ENCODE measurements at regions not wholly inside any gene's neighbourhood (a gene's known extent, or its start where the extent isn't known, plus 50 kb on each side); places are given as distances from the start of the nearest gene placed in this dataset.

- ATAC-seq (no peak), DNase-seq (no peak)
- TF ChIP-seq, protein P1, sequence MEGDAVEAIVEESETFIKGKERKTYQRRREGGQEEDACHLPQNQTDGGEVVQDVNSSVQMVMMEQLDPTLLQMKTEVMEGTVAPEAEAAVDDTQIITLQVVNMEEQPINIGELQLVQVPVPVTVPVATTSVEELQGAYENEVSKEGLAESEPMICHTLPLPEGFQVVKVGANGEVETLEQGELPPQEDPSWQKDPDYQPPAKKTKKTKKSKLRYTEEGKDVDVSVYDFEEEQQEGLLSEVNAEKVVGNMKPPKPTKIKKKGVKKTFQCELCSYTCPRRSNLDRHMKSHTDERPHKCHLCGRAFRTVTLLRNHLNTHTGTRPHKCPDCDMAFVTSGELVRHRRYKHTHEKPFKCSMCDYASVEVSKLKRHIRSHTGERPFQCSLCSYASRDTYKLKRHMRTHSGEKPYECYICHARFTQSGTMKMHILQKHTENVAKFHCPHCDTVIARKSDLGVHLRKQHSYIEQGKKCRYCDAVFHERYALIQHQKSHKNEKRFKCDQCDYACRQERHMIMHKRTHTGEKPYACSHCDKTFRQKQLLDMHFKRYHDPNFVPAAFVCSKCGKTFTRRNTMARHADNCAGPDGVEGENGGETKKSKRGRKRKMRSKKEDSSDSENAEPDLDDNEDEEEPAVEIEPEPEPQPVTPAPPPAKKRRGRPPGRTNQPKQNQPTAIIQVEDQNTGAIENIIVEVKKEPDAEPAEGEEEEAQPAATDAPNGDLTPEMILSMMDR (IDR thresholded peaks at IDR 0.05), result no peak
- intact Hi-C loops (cut with DNase I), result no loop called here
- Histone ChIP-seq H3K27me3 (no peaks in the 10 kb centered on the region), H3K4me3 (no peak overlapping the region), H3K9me3 (no peaks in the 10 kb centered on the region), H3K4me1 (no peaks in the 10 kb centered on the region), H3K27ac (no peak overlapping the region), H3K36me3 (no peaks in the 10 kb centered on the region)
Measured at GRCh38 chr10:106313041-106313440, 851.5 kb downstream of the SORCS1 start.

DNA sequence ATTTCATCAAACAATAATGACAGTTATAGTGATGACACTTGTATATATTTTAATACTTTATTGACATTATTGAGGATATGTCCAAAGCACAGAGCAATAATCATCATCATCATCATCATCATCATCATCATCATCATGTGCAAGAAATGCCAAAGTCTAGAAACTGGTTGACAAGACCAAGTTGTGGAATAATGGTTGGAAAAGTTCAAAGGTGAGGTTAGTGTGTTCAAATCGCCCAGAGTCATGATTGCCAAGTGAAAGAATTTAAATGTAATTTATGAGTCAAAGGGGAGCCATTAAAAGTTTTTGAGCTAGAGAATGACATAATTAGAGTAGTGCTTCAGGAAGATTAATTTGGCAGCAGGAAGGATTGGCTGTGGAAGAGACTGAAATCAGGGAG is 852.4 kb downstream of the SORCS1 start:
- no peaks in the 10 kb centered on the region for H3K36me3 ChIP-seq
- no peaks in the 10 kb centered on the region for H3K4me1 ChIP-seq
- no peak for DNase-seq
- no peak overlapping the region for H3K4me3 ChIP-seq
- no peak for ATAC-seq
- TF ChIP-seq, protein P1 (IDR thresholded peaks at IDR 0.05), result no peak
- intact Hi-C loops (cut with DNase I), result no loop called here
- no peak overlapping the region for H3K27ac ChIP-seq
- H3K27me3 ChIP-seq, result no peaks in the 10 kb centered on the region
- no peaks in the 10 kb centered on the region for H3K9me3 ChIP-seq

GRCh38 chr10:106311590-106311989 is 852.9 kb downstream of the SORCS1 start:
- Histone ChIP-seq H3K27me3 (no peaks in the 10 kb centered on the region), H3K9me3 (no peaks in the 10 kb centered on the region), H3K4me1 (no peaks in the 10 kb centered on the region), H3K36me3 (no peaks in the 10 kb centered on the region), H3K4me3 (no peak overlapping the region), H3K27ac (no peak overlapping the region)
- DNase-seq (no peak), ATAC-seq (no peak)
- intact Hi-C loops (cut with DNase I), result no loop called here
- TF ChIP-seq, protein P1 (IDR thresholded peaks at IDR 0.05), result no peak

DNA sequence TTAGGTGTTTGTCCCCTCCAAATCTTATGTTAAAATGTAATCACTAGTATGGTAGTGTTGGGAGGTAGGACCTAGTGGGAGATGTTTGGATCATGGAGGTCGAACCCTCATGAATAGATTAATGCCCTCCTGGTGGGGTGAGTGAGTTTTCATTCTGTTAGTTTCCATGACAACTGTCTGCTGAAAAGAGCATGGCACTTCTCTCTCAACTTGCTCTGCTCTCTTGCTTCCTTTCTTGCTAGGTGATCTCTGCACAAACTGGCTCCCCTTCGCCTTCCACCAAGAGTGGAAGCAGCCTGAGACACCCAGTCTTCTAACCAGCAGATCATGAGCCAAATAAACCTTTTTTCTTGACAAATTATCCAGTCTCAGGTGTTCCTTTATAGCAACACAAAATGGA is 853.9 kb downstream of the SORCS1 start:
- TF ChIP-seq, protein P1 (IDR thresholded peaks at IDR 0.05), result no peak
- Histone ChIP-seq H3K27me3 (no peaks in the 10 kb centered on the region), H3K4me3 (no peak overlapping the region), H3K9me3 (no peaks in the 10 kb centered on the region), H3K4me1 (no peaks in the 10 kb centered on the region), H3K36me3 (no peaks in the 10 kb centered on the region), H3K27ac (no peak overlapping the region)
- intact Hi-C loops (cut with DNase I), result no loop called here
- no peak for ATAC-seq
- no peak for DNase-seq

GRCh38 chr10:106309376-106309775 is 855.1 kb downstream of the SORCS1 start:
- no peak for DNase-seq
- Histone ChIP-seq H3K36me3 (no peaks in the 10 kb centered on the region), H3K4me3 (no peak overlapping the region), H3K27ac (no peak overlapping the region), H3K4me1 (no peaks in the 10 kb centered on the region), H3K9me3 (no peaks in the 10 kb centered on the region), H3K27me3 (no peaks in the 10 kb centered on the region)
- TF ChIP-seq, protein P1 (IDR thresholded peaks at IDR 0.05), result no peak
- ATAC-seq, result no peak
- intact Hi-C loops (cut with DNase I), result no loop called here

DNA sequence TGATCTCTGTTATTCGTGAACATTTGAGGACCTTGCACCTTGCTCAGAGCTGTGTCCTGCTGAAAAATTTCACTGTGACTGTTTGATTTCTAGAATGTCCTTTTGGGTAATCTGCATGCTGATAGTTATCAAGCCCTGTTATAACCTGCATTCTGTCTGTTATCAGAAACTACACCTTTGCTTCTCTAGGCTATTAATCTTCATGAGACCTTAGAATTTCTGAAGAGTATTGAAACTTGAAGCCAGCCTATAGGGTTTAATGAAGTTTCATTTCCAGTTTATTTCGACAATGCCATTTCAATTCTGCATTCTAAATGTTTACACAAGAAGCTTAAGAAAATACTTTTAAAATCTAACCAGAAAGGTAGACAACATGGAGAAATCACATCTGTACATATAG is 856.2 kb downstream of the SORCS1 start:
- Histone ChIP-seq H3K9me3 (no peaks in the 10 kb centered on the region), H3K4me1 (no peaks in the 10 kb centered on the region), H3K27me3 (no peaks in the 10 kb centered on the region), H3K4me3 (no peak overlapping the region), H3K36me3 (no peaks in the 10 kb centered on the region), H3K27ac (no peak overlapping the region)
- DNase-seq (no peak), ATAC-seq (no peak)
- intact Hi-C loops (cut with DNase I), result no loop called here
- TF ChIP-seq, protein P1 (IDR thresholded peaks at IDR 0.05), result no peak
